T-helper 9 cell (primary cell): ENCODE measurements at regions not wholly inside any gene's neighbourhood (a gene's known extent, or its start where the extent isn't known, plus 50 kb on each side); places are given as distances from the start of the nearest gene placed in this dataset.

Source experiments
- DNase-seq: peaks from one replicate; pipeline ENCODE4 v3.0.0-alpha.2; 2020

DNA sequence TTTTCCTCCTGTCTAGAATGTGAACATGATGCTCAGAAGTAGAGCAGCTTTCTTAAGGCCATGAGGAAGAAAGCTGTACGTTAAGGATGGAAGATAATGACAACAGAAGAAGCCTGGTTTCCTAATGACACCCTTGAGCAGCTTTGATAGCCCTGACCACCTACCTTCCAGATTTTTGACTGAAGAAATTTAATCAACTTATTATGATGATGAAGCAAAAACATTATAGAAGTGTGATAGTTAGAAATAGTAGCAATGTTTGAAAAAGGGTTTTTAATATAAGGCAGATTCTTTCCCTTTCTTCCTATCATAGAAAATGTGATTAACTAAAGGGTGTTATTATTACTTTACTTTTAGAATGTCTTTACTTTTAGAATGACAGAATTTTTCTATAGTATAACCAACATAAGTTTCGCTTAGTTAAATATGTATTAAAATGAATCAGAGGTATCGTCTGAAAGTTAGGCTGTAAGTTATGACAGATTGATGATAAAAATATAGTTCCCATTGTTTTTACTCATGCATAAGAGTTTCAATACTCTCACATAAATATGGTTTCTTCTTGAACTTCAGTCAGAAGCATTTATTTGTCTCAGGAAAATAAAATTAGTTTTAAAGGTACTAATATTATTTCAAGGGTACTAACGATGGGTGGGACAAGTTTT, 50.1 kb upstream of the PPFIA2 start:
- DNase-seq, result no peak
